OCI-LY7 (cell line): ENCODE measurements at regions not wholly inside any gene's neighbourhood (a gene's known extent, or its start where the extent isn't known, plus 50 kb on each side); places are given as distances from the start of the nearest gene placed in this dataset.

Experiments used
- BruUV-seq: library from RNA; stranded (reverse); fragments of 400-500 nt; replicated peaks from 2 replicates; lab custom pipeline; 2021; lab: Mats Ljungman, UMichigan
- CTCF ChIA-PET: fragments of 300-600 bp; sonication (Branson Sonifier 250); formaldehyde crosslinking; loops from one replicate; lab custom pipeline; 2022; ENCODE audit warnings: antibody characterized with exemption; ENCODE audit not compliant: unreplicated experiment; lab: Charles Lee
- POLR2A ChIA-PET: fragments of 300-600 bp; sonication (Branson Sonifier 250); formaldehyde crosslinking; loops from one replicate; lab custom pipeline; 2022; ENCODE audit warnings: antibody characterized with exemption; lab: Charles Lee
- DNase-seq: peaks from one replicate; pipeline ENCODE4 v3.0.0-alpha.2; 2015; ENCODE audit warnings: low spot score
- H2AFZ ChIP-seq: fragments of 200-600 bp; sonication (generic), shearing (Covaris generic); 2 replicates; pipeline ENCODE4 v1.6.1; 2014; ENCODE audit warnings: mild to moderate bottlenecking, antibody characterized with exemption, low read length, moderate library complexity
- H3K27ac ChIP-seq: fragments of 200-600 bp; sonication (generic); 2 replicates; pipeline ENCODE4 v1.5.1; 2014; ENCODE audit warnings: mixed run types, low read depth, mild to moderate bottlenecking, moderate library complexity, low read length, inconsistent platforms; ENCODE audit not compliant: poor library complexity, severe bottlenecking
- H3K36me3 ChIP-seq: fragments of 200-600 bp; sonication (generic); 2 replicates; pipeline ENCODE4 v1.6.1; 2014; ENCODE audit warnings: mild to moderate bottlenecking, antibody characterized with exemption, low read length, moderate library complexity, mixed read lengths; ENCODE audit not compliant: insufficient read depth
- H3K4me1 ChIP-seq: fragments of 200-600 bp; sonication (generic); 2 replicates; pipeline ENCODE4 v1.5.1; 2014; ENCODE audit warnings: mild to moderate bottlenecking, low read length; ENCODE audit not compliant: insufficient read depth, poor library complexity, severe bottlenecking
- H3K4me2 ChIP-seq: fragments of 200-600 bp; sonication (generic); 2 replicates; pipeline ENCODE4 v1.6.1; 2014; ENCODE audit warnings: mild to moderate bottlenecking, low read length
- H3K4me3 ChIP-seq: fragments of 200-600 bp; sonication (generic); 2 replicates; pipeline ENCODE4 v1.5.1; 2014; ENCODE audit warnings: mild to moderate bottlenecking, low read depth, low read length; ENCODE audit not compliant: poor library complexity, severe bottlenecking
- H3K79me2 ChIP-seq: fragments of 200-600 bp; sonication (generic); 2 replicates; pipeline ENCODE4 v1.6.1; 2016; ENCODE audit warnings: low read depth, mild to moderate bottlenecking, low read length, moderate library complexity, mixed read lengths; ENCODE audit not compliant: insufficient read depth
- H3K9me2 ChIP-seq: fragments of 200-600 bp; sonication (generic); 2 replicates; pipeline ENCODE4 v1.6.1; 2016; ENCODE audit warnings: mild to moderate bottlenecking, low read length, mixed read lengths; ENCODE audit not compliant: insufficient read depth
- H3K9me3 ChIP-seq: fragments of 200-600 bp; sonication (generic); 2 replicates; pipeline ENCODE4 v1.6.1; 2014; ENCODE audit warnings: mild to moderate bottlenecking, mixed run types, low read length, mixed read lengths
- H4K20me1 ChIP-seq: fragments of 200-600 bp; sonication (generic); 2 replicates; pipeline ENCODE4 v1.6.1; 2014; ENCODE audit warnings: mild to moderate bottlenecking, antibody characterized with exemption, low read length, moderate library complexity, mixed read lengths; ENCODE audit not compliant: insufficient read depth
- CTCF ChIP-seq: fragments of 200-600 bp; sonication (generic); conservative IDR thresholded peaks from 2 replicates; pipeline ENCODE4 v1.5.1; 2014; ENCODE audit warnings: mild to moderate bottlenecking, antibody characterized with exemption, low read length, moderate library complexity, mixed read lengths
- EZH2phosphoT487 ChIP-seq: fragments of 200-600 bp; sonication (generic); IDR thresholded peaks from 2 replicates; pipeline ENCODE4 v1.6.1; 2018; ENCODE audit warnings: low read depth, borderline replicate concordance, mild to moderate bottlenecking, mixed run types, antibody characterized with exemption, low read length, moderate library complexity, mixed read lengths
- intact Hi-C: fragments of 100-400 bp; cut with micrococcal nuclease; formaldehyde crosslinking; loops from one replicate; pipeline ENCODE4 v1.10.0; 2022; ENCODE audit not compliant: unreplicated experiment

GRCh38 chr2:56505885-56506284, 322.1 kb downstream of the CCDC85A start:
- H3K4me3 ChIP-seq = no peak overlapping the region
- ChIA-PET POLR2A (no interaction called here), CTCF (no interaction called here)
- H3K9me2 ChIP-seq = no peaks in the 10 kb centered on the region
- no peak for DNase-seq
- H2AFZ ChIP-seq = no peak overlapping the region
- no peak overlapping the region for H3K4me2 ChIP-seq
- BruUV-seq = no TSS peak
- intact Hi-C loops = no loop called here
- H3K27ac ChIP-seq = no peak overlapping the region
- no peaks in the 10 kb centered on the region for H3K79me2 ChIP-seq
- no peaks in the 10 kb centered on the region for H3K4me1 ChIP-seq
- no peak for TF ChIP-seq CTCF
- TF ChIP-seq EZH2phosphoT487 = no peak
- no peaks in the 10 kb centered on the region for H4K20me1 ChIP-seq
- no peaks in the 10 kb centered on the region for H3K36me3 ChIP-seq
- H3K9me3 ChIP-seq = no peaks in the 10 kb centered on the region

GRCh38 chr2:56508662-56509061, 324.9 kb downstream of the CCDC85A start:
- POLR2A ChIA-PET = interaction anchor here (0.6 kb wide), 1 partner anchor 1176 kb away, joined by 4 read pairs; no protein-coding TSS in a partner anchor
- H3K9me3 ChIP-seq = no peaks in the 10 kb centered on the region
- TF ChIP-seq CTCF (no peak), EZH2phosphoT487 (no peak)
- no peak for DNase-seq
- no peaks in the 10 kb centered on the region for H3K9me2 ChIP-seq
- no peaks in the 10 kb centered on the region for H3K36me3 ChIP-seq
- BruUV-seq = no TSS peak
- H3K79me2 ChIP-seq = no peaks in the 10 kb centered on the region
- H4K20me1 ChIP-seq = no peaks in the 10 kb centered on the region
- CTCF ChIA-PET = no interaction called here
- H3K4me3 ChIP-seq = no peak overlapping the region
- no peak overlapping the region for H2AFZ ChIP-seq
- no peaks in the 10 kb centered on the region for H3K4me1 ChIP-seq
- no peak overlapping the region for H3K27ac ChIP-seq
- H3K4me2 ChIP-seq = no peak overlapping the region
- intact Hi-C loops = no loop called here

GRCh38 chr2:56510610-56511009, 326.8 kb downstream of the CCDC85A start:
- POLR2A ChIA-PET = no interaction called here
- no peak for DNase-seq

More at GRCh38 chr2:56510610-56511009, 326.8 kb downstream of the CCDC85A start:
- CTCF ChIA-PET = no interaction called here
- Histone ChIP-seq H3K79me2 (no peaks in the 10 kb centered on the region), H2AFZ (no peak overlapping the region), H3K9me2 (no peaks in the 10 kb centered on the region), H3K27ac (no peak overlapping the region), H3K36me3 (no peaks in the 10 kb centered on the region), H3K9me3 (no peaks in the 10 kb centered on the region), H4K20me1 (no peaks in the 10 kb centered on the region), H3K4me1 (no peaks in the 10 kb centered on the region), H3K4me2 (no peak overlapping the region), H3K4me3 (no peak overlapping the region)
- TF ChIP-seq EZH2phosphoT487 = no peak
- no peak for TF ChIP-seq CTCF
- intact Hi-C loops = no loop called here
- no TSS peak for BruUV-seq
